GF-D8 (cell line): ENCODE measurements at regions not wholly inside any gene's neighbourhood (a gene's known extent, or its start where the extent isn't known, plus 50 kb on each side); places are given as distances from the start of the nearest gene placed in this dataset.

Experiments
- DNase-seq: peaks from one replicate; lab custom pipeline; 2025; lab: John Stamatoyannopoulos, UW

DNA sequence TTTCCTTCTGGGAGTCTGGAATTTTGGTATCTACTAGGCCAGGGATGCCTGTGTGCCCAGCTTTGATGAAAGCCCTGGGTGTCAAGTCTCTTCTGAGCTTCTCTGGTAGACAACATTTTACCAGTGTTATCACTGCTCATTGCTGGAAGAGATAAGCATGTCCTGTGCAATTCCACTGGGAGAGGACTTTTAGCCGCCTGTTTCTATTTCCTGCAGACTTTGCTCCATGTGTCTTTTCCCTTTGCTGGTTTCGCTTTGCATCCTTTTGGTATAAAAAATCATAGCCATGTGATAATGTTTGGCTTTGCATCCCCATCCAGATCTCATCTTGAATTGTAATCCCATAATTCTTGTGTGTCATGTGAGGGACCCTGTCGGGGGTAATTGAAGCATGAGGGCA, 163.2 kb downstream of the SLC28A3 start:
- no peak for DNase-seq

DNA sequence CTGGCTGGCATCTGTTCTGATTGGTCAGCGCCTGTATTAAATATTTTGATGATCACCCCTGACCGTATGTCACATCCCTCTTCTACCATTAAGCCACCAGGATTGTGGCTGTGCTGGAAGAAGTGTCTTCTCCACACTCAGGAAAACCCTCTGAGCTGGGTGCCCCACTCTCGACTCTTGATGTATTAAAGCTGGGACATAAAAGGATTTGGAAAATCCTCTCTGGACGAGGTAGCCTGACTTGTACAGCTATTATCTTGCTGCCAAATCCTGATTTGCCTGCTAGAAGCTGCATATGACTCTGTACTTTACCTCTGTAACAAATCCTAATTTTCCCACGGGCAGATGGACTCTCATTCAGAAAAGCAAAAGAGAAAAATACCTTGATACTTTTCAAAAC, 161.0 kb downstream of the SLC28A3 start:
- DNase-seq: no peak

GRCh38 chr9:84187090-84187489, 153.5 kb downstream of the SLC28A3 start:
- DNase-seq: no peak

DNA sequence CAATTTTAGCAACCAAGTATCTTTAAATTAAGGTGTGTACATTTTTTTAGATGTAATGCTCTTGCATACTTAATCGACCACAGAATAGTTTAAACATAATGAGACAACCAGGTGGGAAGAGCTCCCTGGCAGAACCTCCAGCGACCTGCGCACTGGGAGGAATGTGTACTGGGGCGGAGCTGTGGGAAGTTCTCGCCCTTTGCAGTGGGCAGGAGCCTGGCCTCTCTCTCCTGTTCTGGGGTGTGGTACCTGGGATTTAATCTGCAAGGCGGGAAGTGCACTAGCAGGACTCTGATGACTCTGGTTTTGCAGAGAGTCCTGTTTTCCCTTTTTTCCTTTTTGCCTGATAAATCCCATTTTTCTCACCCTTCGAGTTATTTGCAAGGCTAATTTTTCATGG, 150.7 kb downstream of the SLC28A3 start:
- no peak for DNase-seq

DNA sequence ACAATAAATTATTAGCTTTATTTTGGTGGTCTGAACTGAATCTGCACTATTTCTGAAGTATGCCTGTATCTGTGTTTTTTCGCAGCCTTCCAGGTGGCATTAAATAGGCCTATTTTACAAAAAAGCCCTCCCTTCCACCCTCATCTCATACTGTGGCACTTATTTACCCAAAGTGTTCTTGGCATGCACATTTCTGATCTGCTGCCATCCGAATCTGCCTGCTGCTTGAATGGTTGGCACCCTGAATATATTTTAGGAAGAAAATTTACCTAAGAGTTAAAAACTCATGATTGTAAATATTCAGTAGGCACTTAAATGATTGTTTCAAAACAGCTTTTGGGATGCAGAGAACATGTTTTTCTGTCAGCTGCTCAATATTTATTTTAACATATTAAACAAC, 150.1 kb downstream of the SLC28A3 start:
- DNase-seq: no peak

- no peak for DNase-seq
Measured at GRCh38 chr9:84206801-84207370, 133.7 kb downstream of the SLC28A3 start.

- peak; percentile 57 for DNase-seq
Measured at GRCh38 chr9:84207491-84207951, 133.0 kb downstream of the SLC28A3 start.

- no peak for DNase-seq
Measured at GRCh38 chr9:84212246-84212645, 128.3 kb downstream of the SLC28A3 start.

GRCh38 chr9:84212982-84213381, 127.6 kb downstream of the SLC28A3 start:
- no peak for DNase-seq

GRCh38 chr9:84216151-84216550, 124.4 kb downstream of the SLC28A3 start:
- no peak for DNase-seq

- no peak for DNase-seq
Measured at GRCh38 chr9:84218322-84218721, 122.2 kb downstream of the SLC28A3 start.

GRCh38 chr9:84224246-84224645, 116.3 kb downstream of the SLC28A3 start:
- DNase-seq: no peak
